ENCODE measurements at regions not wholly inside any gene's neighbourhood (a gene's known extent, or its start where the extent isn't known, plus 50 kb on each side); places are given as distances from the start of the nearest gene placed in this dataset.

DNA sequence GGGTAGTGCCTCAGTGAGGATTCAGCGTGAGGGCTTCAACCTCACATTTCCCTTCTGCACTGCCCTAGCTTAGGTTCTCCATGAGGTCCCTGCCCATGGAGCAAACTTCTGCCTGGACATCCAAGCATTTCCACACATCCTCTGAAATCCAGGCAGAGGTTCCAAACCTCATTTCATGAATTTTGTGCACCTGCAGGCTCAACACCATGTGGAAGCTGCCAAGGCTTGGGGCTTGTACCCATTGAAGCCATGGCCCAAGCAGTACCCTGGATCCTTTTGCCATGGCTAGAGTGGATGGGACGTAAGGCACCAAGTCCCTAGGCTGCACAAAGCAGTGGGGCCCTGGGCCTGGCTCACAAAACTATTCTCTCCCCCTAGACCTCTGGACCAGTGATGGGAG lies 877.1 kb upstream of the KLHL1 start:
- TF ChIP-seq POLR2A (IDR thresholded peaks at IDR 0.05): no peak
- TF ChIP-seq, protein P1, sequence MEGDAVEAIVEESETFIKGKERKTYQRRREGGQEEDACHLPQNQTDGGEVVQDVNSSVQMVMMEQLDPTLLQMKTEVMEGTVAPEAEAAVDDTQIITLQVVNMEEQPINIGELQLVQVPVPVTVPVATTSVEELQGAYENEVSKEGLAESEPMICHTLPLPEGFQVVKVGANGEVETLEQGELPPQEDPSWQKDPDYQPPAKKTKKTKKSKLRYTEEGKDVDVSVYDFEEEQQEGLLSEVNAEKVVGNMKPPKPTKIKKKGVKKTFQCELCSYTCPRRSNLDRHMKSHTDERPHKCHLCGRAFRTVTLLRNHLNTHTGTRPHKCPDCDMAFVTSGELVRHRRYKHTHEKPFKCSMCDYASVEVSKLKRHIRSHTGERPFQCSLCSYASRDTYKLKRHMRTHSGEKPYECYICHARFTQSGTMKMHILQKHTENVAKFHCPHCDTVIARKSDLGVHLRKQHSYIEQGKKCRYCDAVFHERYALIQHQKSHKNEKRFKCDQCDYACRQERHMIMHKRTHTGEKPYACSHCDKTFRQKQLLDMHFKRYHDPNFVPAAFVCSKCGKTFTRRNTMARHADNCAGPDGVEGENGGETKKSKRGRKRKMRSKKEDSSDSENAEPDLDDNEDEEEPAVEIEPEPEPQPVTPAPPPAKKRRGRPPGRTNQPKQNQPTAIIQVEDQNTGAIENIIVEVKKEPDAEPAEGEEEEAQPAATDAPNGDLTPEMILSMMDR (IDR thresholded peaks at IDR 0.05): no peak
- no peak for TF ChIP-seq EP300 (IDR thresholded peaks at IDR 0.05)

Data from ovary (tissue), 3 donors.